HAP-1 (cell line): ENCODE measurements at regions not wholly inside any gene's neighbourhood (a gene's known extent, or its start where the extent isn't known, plus 50 kb on each side); places are given as distances from the start of the nearest gene placed in this dataset.
A peak's percentile ranks its signal among the peaks of the same experiment; 100 is the strongest.
"Not testable (repeated sequence)": the region's sequence is repeated elsewhere in the genome, so short reads cannot be mapped to it uniquely, and the experiment has no call there.

ENCODE experiments used
- DNase-seq, 2 experiments: peaks; one replicate each; pipeline ENCODE4 v3.0.0-alpha.2; 2016 to 2020; ENCODE audit warnings: low spot score in 2 of 2
- H3K27me3 ChIP-seq: fragments of 250-450 bp; sonication (Bioruptor Pico); 2 replicates; pipeline ENCODE4 v1.5.1; 2020; ENCODE audit warnings: low read depth, mild to moderate bottlenecking, moderate library complexity
- H3K36me3 ChIP-seq: fragments of 250-450 bp; sonication (Bioruptor Pico); replicated peaks from 2 replicates; pipeline ENCODE4 v1.5.1; 2020; ENCODE audit warnings: mild to moderate bottlenecking
- H3K4me1 ChIP-seq: fragments of 250-450 bp; sonication (Bioruptor Pico); 2 replicates; pipeline ENCODE4 v1.5.1; 2020; ENCODE audit warnings: mild to moderate bottlenecking
- H3K4me3 ChIP-seq: fragments of 250-450 bp; sonication (Bioruptor Pico); 2 replicates; pipeline ENCODE4 v1.5.1; 2020; ENCODE audit warnings: mild to moderate bottlenecking, moderate library complexity
- H3K9me3 ChIP-seq: fragments of 250-450 bp; sonication (Bioruptor Pico); 2 replicates; pipeline ENCODE4 v1.5.1; 2020; ENCODE audit warnings: mild to moderate bottlenecking, moderate library complexity
- in situ Hi-C: fragments of 300-500 bp; cut with MboI; formaldehyde crosslinking; loops from 3 replicates; pipeline ENCODE4 v1.14.3; 2020; ENCODE audit warnings: low sequenced_read_pairs, inconsistent platforms, mixed read lengths

DNA sequence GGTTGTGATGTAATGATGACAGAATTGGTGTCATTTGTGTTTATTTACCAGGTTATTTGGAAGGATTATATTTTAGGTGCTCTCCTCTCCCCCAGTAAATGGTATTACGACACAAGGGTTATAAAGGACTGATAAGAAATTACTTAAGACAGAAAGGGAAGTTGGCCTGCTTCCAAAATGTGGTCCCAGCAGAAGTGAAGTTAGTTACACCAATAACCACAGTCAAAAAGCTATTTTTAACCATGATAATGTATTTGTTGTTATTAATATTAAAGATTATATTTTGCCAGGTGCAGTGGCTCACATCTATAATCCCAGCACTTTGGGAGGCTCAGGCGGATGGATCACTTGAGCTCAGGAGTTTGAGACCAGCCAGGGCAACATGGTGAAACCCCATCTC lies 92.5 kb downstream of the SYT15B start:
- H3K4me3 ChIP-seq, H3K4me1 ChIP-seq, H3K27me3 ChIP-seq, H3K9me3 ChIP-seq, DNase-seq, in situ Hi-C loops, H3K36me3 ChIP-seq: not testable (repeated sequence)

DNA sequence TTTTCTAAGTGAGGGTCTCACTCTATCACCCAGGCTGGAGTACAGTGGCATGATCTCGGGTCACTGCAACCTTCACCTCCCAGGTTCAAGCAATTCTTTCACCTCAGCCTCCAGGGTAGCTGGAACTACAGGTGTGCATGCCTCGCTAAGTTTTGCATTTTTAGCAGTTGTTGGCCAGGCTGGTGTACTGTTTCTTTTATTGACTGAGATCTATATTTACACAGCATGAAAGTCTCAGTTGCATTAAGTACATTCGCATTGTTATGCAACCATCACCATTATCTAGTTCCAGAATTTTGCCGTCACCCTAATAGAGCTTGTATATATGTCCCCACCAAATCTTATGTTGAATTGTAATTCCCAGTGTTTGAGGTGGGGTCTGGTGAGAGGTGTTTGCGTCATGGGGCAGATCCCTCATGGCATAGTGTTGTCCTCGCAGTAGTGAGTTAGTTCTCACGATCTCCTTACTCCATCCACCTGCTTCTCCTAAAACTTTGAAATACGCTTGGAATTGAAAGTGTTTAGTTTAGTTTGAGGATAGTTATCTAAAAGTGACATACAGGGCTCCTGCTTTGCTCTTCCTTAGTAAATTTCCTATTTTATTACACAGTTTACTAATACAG lies 101.3 kb downstream of the SYT15B start:
- H3K27me3 ChIP-seq, H3K36me3 ChIP-seq, H3K4me1 ChIP-seq, H3K9me3 ChIP-seq, H3K4me3 ChIP-seq, in situ Hi-C loops, DNase-seq: not testable (repeated sequence)

GRCh38 chr10:47656732-47657131 lies 106.7 kb downstream of the SYT15B start:
- in situ Hi-C loops: not testable (repeated sequence)

GRCh38 chr10:47654161-47654560 lies 109.2 kb downstream of the SYT15B start:
- DNase-seq, in situ Hi-C loops: not testable (repeated sequence)

More at GRCh38 chr10:47656732-47657131, 106.7 kb downstream of the SYT15B start:
- not testable (repeated sequence) for H3K4me1 ChIP-seq, H3K4me3 ChIP-seq, H3K36me3 ChIP-seq, H3K9me3 ChIP-seq, DNase-seq, H3K27me3 ChIP-seq

DNA sequence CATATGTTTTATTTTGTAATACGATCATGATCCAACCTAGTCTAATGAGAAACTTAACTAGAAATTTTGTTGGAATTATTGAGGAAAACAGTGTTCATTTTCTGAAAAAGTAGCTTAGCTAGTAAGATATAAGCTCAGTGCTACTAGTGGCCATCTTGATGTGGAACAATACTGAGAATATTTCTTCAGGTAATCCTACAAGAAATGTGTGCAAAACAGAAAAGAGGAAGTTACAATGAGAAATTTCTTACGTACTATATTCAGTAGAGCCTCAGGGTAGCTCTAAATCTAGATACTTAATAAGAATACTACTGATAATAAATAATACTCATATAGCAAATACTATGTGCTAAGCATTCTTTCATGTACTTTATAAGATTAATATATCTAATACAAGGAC lies 114.8 kb downstream of the SYT15B start:
- H3K4me3 ChIP-seq, H3K9me3 ChIP-seq, in situ Hi-C loops, DNase-seq, H3K36me3 ChIP-seq, H3K27me3 ChIP-seq, H3K4me1 ChIP-seq: not testable (repeated sequence)

More at GRCh38 chr10:47654161-47654560, 109.2 kb downstream of the SYT15B start:
- not testable (repeated sequence) for H3K27me3 ChIP-seq, H3K4me1 ChIP-seq, H3K36me3 ChIP-seq, H3K4me3 ChIP-seq, H3K9me3 ChIP-seq

GRCh38 chr10:47647523-47648101 lies 115.8 kb downstream of the SYT15B start:
- H3K9me3 ChIP-seq, in situ Hi-C loops, H3K4me1 ChIP-seq, DNase-seq, H3K27me3 ChIP-seq, H3K4me3 ChIP-seq, H3K36me3 ChIP-seq: not testable (repeated sequence)

- H3K9me3 ChIP-seq, H3K27me3 ChIP-seq, H3K4me3 ChIP-seq, H3K4me1 ChIP-seq, in situ Hi-C loops, H3K36me3 ChIP-seq: not testable (repeated sequence)
- DNase-seq: peak in 1 of 2 experiments; percentile 7
Observed at GRCh38 chr10:47646686-47647273, 116.6 kb downstream of the SYT15B start.

GRCh38 chr10:47626975-47627374 lies 103.5 kb upstream of the AGAP9 start:
- H3K4me1 ChIP-seq, DNase-seq, H3K4me3 ChIP-seq, H3K27me3 ChIP-seq, H3K36me3 ChIP-seq, H3K9me3 ChIP-seq, in situ Hi-C loops: not testable (repeated sequence)

DNA sequence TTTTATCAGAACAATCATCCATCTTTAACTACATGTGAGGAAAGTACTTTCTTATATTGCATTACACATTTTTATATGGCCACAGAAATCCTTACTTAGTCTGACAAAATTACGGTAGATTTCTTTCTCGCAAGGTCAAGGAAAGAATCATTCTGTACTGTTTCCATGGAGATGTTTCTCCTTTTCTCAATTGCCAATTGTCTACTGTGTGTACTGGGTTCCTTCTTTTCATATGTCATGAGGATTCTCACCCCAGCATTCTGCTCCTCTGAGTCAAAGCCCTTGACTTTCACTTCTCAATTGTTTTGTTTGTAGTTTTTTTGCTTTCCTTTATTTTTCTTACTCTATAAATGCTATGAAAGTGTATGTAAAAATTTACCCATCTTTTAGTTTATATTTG lies 99.3 kb upstream of the AGAP9 start:
- H3K36me3 ChIP-seq, H3K4me3 ChIP-seq, DNase-seq, H3K9me3 ChIP-seq, H3K27me3 ChIP-seq, in situ Hi-C loops, H3K4me1 ChIP-seq: not testable (repeated sequence)

DNA sequence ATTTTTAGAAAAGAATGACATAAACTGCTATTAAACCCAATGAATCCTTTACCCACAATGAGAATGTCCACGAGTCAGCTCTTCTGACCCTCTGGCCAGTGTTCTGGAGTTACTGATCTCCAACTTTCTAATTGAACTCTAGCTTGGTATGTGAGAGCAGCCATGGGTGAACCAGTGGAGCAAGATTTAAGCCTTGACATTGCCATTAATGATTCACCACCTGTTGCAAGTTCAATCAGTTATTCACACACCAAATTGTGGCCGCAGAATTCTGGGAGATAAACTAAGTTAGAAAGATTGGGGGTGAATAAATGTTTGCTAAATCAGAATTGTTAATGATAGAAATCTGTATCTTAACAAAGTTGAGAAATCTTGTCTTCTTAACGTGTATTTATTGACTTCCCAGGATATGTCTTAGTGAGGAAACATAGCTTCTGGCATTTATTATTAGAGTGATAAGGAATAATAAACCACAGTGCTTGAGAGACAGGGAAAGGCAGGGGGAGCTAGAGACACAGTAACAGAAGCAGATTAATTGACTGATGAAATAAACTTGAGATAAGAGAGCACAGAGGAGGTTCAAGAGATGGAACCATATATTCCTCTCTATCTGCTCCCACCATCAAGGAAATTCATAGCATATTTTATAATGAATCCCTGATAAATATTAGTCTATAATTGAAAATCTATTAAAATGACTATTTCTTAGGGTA lies 96.0 kb upstream of the AGAP9 start:
- H3K36me3 ChIP-seq, H3K4me1 ChIP-seq, in situ Hi-C loops, H3K27me3 ChIP-seq, H3K4me3 ChIP-seq, H3K9me3 ChIP-seq, DNase-seq: not testable (repeated sequence)

GRCh38 chr10:47609311-47609710 lies 85.9 kb upstream of the AGAP9 start:
- in situ Hi-C loops, DNase-seq, H3K36me3 ChIP-seq, H3K4me1 ChIP-seq, H3K4me3 ChIP-seq, H3K27me3 ChIP-seq, H3K9me3 ChIP-seq: not testable (repeated sequence)

GRCh38 chr10:47605791-47606773 lies 82.6 kb upstream of the AGAP9 start:
- in situ Hi-C loops, H3K4me3 ChIP-seq, H3K27me3 ChIP-seq, H3K36me3 ChIP-seq, DNase-seq, H3K9me3 ChIP-seq, H3K4me1 ChIP-seq: not testable (repeated sequence)

GRCh38 chr10:47600604-47601003 lies 77.2 kb upstream of the AGAP9 start:
- H3K9me3 ChIP-seq, DNase-seq, H3K36me3 ChIP-seq, H3K4me3 ChIP-seq, H3K4me1 ChIP-seq, in situ Hi-C loops, H3K27me3 ChIP-seq: not testable (repeated sequence)
